Glomerular visceral epithelial cell (primary cell): ENCODE measurements at regions not wholly inside any gene's neighbourhood (a gene's known extent, or its start where the extent isn't known, plus 50 kb on each side); places are given as distances from the start of the nearest gene placed in this dataset.
A peak's percentile ranks its signal among the peaks of the same experiment; 100 is the strongest.

Experiments used
- DNase-seq: peaks from one replicate; pipeline ENCODE4 v3.0.0-alpha.2; 2016; ENCODE audit errors: extremely low spot score

- no peak for DNase-seq
These were observed 437.0 kb upstream of the ETAA1 start for GRCh38 chr2:66960161-66960560.

DNA sequence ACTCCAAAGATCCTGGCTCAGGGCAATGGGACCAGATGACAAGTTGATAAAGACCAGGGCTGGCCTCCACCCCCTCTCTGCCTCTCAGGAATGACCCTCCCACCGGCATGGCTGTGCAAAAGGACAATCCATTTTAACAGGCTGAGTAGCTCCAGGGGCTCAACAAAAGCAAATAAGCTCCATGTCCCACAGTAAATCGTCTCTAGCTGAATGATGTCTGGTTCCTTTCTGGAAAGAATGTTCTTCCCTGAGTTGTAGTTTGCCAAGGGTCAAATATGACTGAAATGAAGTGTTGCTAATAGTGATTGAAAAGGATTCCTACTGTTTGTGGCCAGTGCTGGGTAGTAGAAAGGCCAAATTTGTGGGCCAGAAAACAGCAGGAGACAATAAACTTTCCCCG lies 434.4 kb upstream of the ETAA1 start:
- DNase-seq = no peak

DNA sequence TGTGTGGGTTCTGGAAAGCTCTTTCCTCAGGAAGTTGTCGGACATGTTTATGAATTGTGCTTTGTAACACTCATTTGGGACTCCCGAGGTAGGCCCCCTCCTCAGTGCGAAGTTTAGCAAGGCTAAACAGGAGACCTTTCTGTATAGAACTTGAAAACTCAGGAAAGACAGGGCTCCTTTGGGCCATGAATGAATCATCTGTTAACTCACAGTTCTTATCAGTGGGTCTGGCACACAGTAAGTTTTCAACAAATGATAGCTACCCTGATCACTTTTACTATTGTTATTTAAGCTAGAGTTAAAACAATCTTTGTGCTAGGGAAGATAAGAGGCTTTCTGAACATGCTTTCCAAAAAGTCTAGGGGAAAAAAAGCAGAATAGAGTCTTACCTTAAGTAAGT lies 430.5 kb upstream of the ETAA1 start:
- no peak for DNase-seq

- DNase-seq = no peak
These were observed 428.2 kb upstream of the ETAA1 start for GRCh38 chr2:66968946-66969345.

DNA sequence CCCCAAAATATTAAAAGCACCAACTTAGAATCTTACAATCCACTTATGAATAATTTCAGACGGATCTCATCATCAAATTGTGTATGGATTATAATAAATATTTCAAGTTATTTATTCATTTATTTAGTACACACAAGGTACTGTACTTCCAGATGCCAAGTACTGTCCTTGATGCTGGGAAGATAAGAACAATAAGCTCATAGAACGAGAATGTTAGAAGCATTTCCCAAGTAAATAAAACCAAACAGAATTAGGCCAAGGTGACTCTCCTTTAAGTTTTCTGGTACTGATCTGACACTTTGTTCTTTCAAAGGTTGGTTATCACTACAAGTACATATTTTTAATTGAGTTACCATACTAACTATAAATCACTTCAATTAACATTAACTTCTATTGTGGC lies 416.1 kb upstream of the ETAA1 start:
- no peak for DNase-seq

DNA sequence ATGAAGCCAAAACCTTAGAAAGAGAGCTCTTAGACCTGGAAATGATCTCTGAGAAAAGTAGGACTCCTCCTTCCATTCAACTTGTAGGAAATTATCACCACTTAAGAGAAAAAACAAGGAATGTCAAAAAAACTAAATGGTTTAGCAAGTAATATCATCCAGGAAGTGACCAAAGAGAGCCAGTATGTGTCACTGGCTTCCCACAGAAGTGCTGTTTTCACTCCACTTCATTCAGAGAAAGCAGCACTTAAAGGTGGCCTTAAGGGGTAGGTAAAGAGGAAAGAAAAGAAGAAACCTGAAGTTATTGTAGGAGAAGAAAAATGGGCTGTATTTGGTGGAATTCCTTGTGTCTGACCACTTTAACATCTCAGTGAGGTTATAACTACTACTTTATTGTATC lies 414.4 kb upstream of the ETAA1 start:
- DNase-seq = no peak

DNA sequence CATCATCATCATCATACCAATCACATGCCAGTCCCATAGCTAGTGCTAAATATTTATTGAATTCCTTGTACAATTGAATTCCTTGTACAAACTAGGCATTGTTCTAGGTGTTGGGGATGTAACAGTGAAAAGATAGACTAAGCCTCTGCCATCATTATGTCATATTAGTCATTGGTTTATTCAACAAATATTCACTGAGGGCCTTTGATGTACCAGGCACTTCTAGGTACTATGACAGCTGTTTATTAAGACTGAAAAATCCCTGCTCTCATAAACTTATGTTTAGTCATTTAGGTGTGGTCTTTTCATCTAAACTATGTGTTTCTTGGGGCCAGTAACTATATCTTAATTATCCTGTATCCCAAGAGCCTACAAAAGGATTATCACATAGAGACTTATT lies 412.3 kb upstream of the ETAA1 start:
- DNase-seq = no peak

GRCh38 chr2:66985906-66986305 lies 411.2 kb upstream of the ETAA1 start:
- DNase-seq = no peak

- no peak for DNase-seq
These were observed 409.4 kb upstream of the ETAA1 start for GRCh38 chr2:66987733-66988132.

DNA sequence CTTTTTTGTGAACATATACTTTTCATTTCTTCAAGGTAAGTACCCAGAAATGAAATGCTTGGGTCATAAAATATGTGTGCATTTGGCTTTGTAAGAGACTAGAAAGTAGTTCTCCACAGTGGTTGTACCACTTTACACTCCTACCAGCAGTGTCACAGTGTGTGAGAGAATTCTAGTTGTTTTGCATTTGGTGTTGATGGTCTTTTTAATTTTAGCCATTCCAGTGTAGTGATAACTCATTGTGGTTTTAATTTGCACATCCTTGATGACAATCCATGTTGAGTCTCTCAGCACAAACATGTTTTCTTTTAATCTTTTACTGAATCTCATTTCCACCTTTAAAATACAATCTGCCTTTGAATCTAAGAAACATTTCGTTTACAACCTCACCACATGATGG lies 402.5 kb upstream of the ETAA1 start:
- DNase-seq = no peak

- no peak for DNase-seq
These were observed 401.5 kb upstream of the ETAA1 start for GRCh38 chr2:66995636-66996035.

DNA sequence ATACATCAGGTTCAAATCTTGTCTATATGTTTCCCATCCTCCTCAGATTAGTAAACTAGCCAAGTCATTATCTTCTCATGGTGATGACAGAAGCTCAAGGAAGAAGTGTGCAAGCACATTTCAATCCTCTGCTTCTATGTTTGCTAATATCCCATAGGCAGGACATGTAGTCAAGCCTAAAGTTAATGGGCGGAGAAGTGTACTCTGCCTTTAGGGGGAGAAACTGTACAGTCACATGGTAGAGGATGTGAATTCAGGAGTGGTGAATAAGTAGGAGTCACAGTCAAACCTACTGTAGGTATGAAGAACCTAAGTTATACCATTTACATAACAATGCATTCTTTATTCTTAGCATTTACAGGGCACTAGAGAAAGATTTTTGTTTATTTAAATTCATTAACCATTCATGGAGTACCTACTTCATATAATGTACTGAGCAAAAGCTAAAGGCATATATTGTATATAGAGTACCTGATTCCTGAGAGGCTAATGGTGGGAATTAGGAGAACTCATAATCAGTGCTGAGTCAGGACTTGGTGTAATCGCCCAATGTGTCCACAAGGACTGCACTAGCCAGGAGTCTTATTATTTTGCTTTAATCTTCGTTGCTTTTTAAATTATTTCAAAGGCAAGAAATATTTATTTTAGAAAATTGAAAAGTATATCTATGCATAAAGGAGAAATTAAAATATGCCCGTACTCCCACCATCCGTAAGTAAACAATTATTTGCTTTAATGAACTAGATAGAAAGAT lies 394.3 kb upstream of the ETAA1 start:
- DNase-seq = no peak

GRCh38 chr2:67006373-67006960 lies 390.7 kb upstream of the ETAA1 start:
- no peak for DNase-seq

GRCh38 chr2:67008155-67008554 lies 389.0 kb upstream of the ETAA1 start:
- DNase-seq = no peak

DNA sequence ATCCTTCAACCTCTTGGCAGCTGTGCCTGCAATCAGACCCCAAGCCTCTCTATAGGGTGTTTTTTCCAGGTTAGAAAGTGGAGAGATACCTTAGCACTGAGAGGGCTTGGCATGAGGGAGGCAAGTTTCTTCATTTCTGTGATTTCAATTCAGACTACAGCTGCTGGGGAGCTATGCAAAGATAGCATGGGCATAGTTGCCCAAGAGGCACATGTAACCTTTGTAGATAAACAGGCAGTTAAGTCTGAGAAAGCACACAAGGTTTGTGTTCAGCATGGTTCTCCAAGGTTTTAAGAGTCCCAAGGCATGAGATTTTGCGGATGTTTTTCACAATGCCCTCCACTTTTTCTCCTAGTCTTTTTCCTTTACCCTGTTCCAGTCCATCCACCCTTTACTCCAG lies 385.0 kb upstream of the ETAA1 start:
- DNase-seq = no peak

GRCh38 chr2:67013821-67014220 lies 383.3 kb upstream of the ETAA1 start:
- no peak for DNase-seq

- DNase-seq = peak; percentile 1
These were observed 381.5 kb upstream of the ETAA1 start for GRCh38 chr2:67015681-67016080.

DNA sequence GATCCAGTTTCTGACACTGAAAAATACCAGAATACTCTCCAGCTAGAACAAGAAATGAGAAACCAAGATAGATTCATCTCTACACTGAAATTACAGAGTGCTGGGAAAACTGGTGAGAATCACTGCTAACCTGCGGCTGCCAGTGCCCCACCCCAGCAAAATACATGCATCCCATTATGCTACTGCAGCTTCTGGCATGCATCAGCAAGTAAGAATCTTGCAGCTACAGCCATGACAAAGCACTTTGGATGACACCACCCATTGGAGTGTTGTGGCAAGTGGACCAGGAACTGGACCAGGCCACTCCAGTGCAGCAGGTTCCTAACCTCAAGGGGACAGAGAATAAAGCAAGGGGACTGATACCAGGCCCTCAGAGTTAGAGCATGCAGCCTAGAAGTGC lies 378.8 kb upstream of the ETAA1 start:
- no peak for DNase-seq

DNA sequence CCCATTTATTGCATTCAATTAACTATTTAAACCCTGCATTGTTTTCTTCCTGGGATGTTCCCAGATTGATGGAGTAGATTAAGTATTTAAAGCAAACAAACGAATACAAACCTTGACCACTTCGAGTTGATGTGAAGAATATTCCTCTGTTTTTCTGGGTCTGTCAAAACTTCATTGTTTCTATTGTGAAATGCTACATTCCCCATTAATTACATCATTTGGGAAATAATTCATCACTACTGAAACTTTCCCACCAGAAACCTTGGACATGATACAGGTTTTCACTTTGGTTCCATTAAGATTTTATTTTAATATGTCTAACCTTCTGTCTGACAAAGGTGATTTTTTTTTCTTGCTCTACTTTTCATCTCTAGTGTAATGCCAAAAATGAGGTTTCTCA lies 365.1 kb upstream of the ETAA1 start:
- DNase-seq = no peak

DNA sequence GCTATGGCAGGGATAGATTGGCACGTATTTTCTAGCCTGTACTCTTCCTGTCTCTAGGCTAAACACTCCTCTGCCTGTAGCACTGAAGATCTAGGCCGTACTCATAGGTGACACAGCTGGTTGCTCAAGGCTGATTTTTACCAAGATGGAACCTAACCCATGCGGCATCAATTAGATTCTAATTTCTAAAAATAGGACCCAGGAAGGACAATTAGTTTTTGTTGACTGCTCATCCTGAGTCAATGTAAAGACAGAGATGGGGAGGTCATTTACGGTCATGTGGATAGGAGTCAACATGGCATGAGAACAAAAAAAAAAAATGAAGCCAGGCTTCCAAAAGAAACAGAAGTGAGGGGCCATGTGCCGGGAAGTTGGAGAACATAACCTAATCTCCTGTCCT lies 360.7 kb upstream of the ETAA1 start:
- DNase-seq = no peak

GRCh38 chr2:67037655-67038054 lies 359.5 kb upstream of the ETAA1 start:
- no peak for DNase-seq

- no peak for DNase-seq
These were observed 358.9 kb upstream of the ETAA1 start for GRCh38 chr2:67038195-67038594.

- no peak for DNase-seq
These were observed 358.1 kb upstream of the ETAA1 start for GRCh38 chr2:67039058-67039457.

- DNase-seq = no peak
These were observed 357.5 kb upstream of the ETAA1 start for GRCh38 chr2:67039517-67040103.
